ENCODE measurements at regions not wholly inside any gene's neighbourhood (a gene's known extent, or its start where the extent isn't known, plus 50 kb on each side); places are given as distances from the start of the nearest gene placed in this dataset.

DNA sequence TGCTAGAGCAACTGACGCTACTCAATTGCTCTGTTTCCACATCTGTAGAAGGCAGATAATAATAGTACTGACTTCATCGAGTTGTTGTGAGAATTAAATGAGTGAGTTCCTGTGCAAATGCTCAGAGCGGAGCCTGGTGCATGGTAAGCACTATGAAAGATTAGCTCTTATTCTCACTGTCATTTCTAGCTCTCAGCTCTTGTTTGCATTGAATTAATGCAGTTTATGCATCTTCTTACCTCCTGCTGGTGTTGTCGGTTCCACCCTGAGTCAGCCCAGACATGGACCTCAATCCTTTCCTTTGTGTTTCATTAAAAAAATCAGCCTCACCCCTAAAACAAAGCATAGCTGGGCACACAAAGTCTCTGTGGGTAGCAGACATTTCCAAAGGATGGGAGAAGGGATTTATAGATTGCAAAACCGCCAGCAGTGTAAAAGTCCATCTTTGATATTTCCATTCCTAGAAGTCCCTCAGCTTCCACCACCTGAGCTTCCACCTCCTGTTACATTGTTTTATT, 254.4 kb upstream of the CSF3R start:
- TF ChIP-seq CTCF (IDR thresholded peaks at IDR 0.05) = no peak
- no peak for TF ChIP-seq POLR2A (IDR thresholded peaks at IDR 0.05)

Data from heart left ventricle (tissue), 13 donors.